Keratinocyte (primary cell): ENCODE measurements at regions not wholly inside any gene's neighbourhood (a gene's known extent, or its start where the extent isn't known, plus 50 kb on each side); places are given as distances from the start of the nearest gene placed in this dataset.

Source experiments
- EZH2 ChIP-seq: IDR thresholded peaks from one replicate; pipeline ENCODE4 v1.6.1; 2012; ENCODE audit warnings: inconsistent platforms, mild to moderate bottlenecking, low read length, moderate library complexity
- TF ChIP-seq, protein P1 (sequence below), 3 experiments: IDR thresholded peaks in 1 of 3; conservative IDR thresholded peaks in 1 of 3; optimal IDR thresholded peaks in 1 of 3; 2 replicates in 2 of 3; 3 replicates in 1 of 3; pipeline versions ENCODE3 to v1.5.1; 2011; ENCODE audit warnings: low read length in 3 of 3, mild to moderate bottlenecking in 3 of 3, moderate library complexity in 2 of 3, control low read depth in 1 of 3, inconsistent platforms in 1 of 3; ENCODE audit not compliant: insufficient read depth in 2 of 3; ENCODE audit errors: extremely low read depth in 1 of 3

DNA sequence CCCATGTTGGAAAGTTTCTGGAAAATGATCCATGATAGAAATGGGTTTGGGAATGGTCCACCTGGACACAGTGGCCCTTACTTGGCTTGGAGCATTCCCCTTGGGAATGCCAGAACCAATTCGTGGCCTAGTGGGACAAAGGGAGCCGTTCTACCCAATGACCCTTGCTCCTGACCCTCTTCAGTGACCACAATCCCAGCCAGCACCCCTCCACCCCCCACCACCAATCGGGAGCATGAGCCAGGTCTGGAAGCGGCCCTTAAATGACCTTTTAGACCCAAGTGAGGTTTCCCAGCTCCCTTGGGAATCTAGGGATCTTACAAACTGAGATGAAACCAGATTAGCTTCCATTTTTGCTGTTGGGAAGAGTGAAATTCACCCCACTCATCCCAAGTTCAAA, 51.3 kb upstream of the CDON start:
- TF ChIP-seq, protein P1, sequence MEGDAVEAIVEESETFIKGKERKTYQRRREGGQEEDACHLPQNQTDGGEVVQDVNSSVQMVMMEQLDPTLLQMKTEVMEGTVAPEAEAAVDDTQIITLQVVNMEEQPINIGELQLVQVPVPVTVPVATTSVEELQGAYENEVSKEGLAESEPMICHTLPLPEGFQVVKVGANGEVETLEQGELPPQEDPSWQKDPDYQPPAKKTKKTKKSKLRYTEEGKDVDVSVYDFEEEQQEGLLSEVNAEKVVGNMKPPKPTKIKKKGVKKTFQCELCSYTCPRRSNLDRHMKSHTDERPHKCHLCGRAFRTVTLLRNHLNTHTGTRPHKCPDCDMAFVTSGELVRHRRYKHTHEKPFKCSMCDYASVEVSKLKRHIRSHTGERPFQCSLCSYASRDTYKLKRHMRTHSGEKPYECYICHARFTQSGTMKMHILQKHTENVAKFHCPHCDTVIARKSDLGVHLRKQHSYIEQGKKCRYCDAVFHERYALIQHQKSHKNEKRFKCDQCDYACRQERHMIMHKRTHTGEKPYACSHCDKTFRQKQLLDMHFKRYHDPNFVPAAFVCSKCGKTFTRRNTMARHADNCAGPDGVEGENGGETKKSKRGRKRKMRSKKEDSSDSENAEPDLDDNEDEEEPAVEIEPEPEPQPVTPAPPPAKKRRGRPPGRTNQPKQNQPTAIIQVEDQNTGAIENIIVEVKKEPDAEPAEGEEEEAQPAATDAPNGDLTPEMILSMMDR (optimal IDR thresholded peaks at IDR 0.05 in 1 of 3, IDR thresholded peaks at IDR 0.05 in 1 of 3, conservative IDR thresholded peaks at IDR 0.05 in 1 of 3; ENCODE audit: extremely low read depth in 1 of 3, insufficient read depth in 2 of 3, low read length in 3 of 3), result no peak
- no peak for TF ChIP-seq EZH2
